Effector memory CD4-positive, alpha-beta T cell (primary cell): ENCODE measurements at regions not wholly inside any gene's neighbourhood (a gene's known extent, or its start where the extent isn't known, plus 50 kb on each side); places are given as distances from the start of the nearest gene placed in this dataset.
"Not testable (repeated sequence)": the region's sequence is repeated elsewhere in the genome, so short reads cannot be mapped to it uniquely, and the experiment has no call there.

ENCODE experiments used
- DNase-seq, 3 donors: peaks; one replicate each; pipeline ENCODE4 v3.0.0-alpha.2; 2020
- H3K27ac ChIP-seq: 2 replicates; pipeline ENCODE4 v1.7.0; 2013; ENCODE audit warnings: mild to moderate bottlenecking, low read length, moderate library complexity; ENCODE audit not compliant: insufficient read depth, poor library complexity, severe bottlenecking
- H3K27me3 ChIP-seq: replicated peaks from 2 replicates; pipeline ENCODE4 v1.7.0; 2013; ENCODE audit warnings: mild to moderate bottlenecking, low read length; ENCODE audit not compliant: insufficient read depth, control insufficient read depth, poor library complexity, severe bottlenecking
- H3K36me3 ChIP-seq: 2 replicates; pipeline ENCODE4 v1.7.0; 2013; ENCODE audit warnings: mild to moderate bottlenecking, low read length, moderate library complexity; ENCODE audit not compliant: control insufficient read depth, insufficient read depth
- H3K4me1 ChIP-seq: 2 replicates; pipeline ENCODE4 v1.7.0; 2013; ENCODE audit warnings: low read length, mild to moderate bottlenecking; ENCODE audit not compliant: control insufficient read depth, insufficient read depth, poor library complexity, severe bottlenecking
- H3K4me3 ChIP-seq: 2 replicates; pipeline ENCODE4 v1.7.0; 2013; ENCODE audit warnings: low read length, low read depth, mild to moderate bottlenecking; ENCODE audit not compliant: insufficient read depth, poor library complexity, severe bottlenecking
- H3K9me3 ChIP-seq: 2 replicates; pipeline ENCODE4 v1.7.0; 2013; ENCODE audit warnings: mild to moderate bottlenecking, low read length, moderate library complexity; ENCODE audit not compliant: control insufficient read depth

- no peak for DNase-seq
- H3K4me1 ChIP-seq: peaks cover 1% of the 10 kb centered on the region
- no peak overlapping the region for H3K4me3 ChIP-seq
- H3K27ac ChIP-seq: no peak overlapping the region
- no peaks in the 10 kb centered on the region for H3K9me3 ChIP-seq
- H3K36me3 ChIP-seq: no peaks in the 10 kb centered on the region
- H3K27me3 ChIP-seq: no peaks in the 10 kb centered on the region
Observed at GRCh38 chr17:56710986-56711385, 117.5 kb downstream of the NOG start.

GRCh38 chr17:56715613-56716357 is 117.9 kb downstream of the C17orf67 start:
- peak; percentile 11 to 48 (median 12) for DNase-seq
- peaks cover 2% of the 10 kb centered on the region for H3K4me1 ChIP-seq
- no peaks in the 10 kb centered on the region for H3K36me3 ChIP-seq
- H3K27ac ChIP-seq: no peak overlapping the region
- H3K4me3 ChIP-seq: no peak overlapping the region
- H3K9me3 ChIP-seq: no peaks in the 10 kb centered on the region
- H3K27me3 ChIP-seq: no peaks in the 10 kb centered on the region

- Histone ChIP-seq H3K36me3 (no peaks in the 10 kb centered on the region), H3K4me3 (no peak overlapping the region), H3K27ac (no peak overlapping the region), H3K9me3 (no peaks in the 10 kb centered on the region), H3K27me3 (no peaks in the 10 kb centered on the region), H3K4me1 (peaks cover 2% of the 10 kb centered on the region)
- no peak for DNase-seq
Observed at GRCh38 chr17:56717471-56717870, 116.2 kb downstream of the C17orf67 start.

GRCh38 chr17:56718515-56718914 is 115.2 kb downstream of the C17orf67 start:
- H3K4me3 ChIP-seq: no peak overlapping the region
- DNase-seq: no peak

GRCh38 chr17:56723421-56723820 is 110.3 kb downstream of the C17orf67 start:
- no peak for DNase-seq
- Histone ChIP-seq H3K27ac (no peak overlapping the region), H3K4me1 (no peaks in the 10 kb centered on the region), H3K9me3 (no peaks in the 10 kb centered on the region), H3K27me3 (no peaks in the 10 kb centered on the region), H3K4me3 (no peak overlapping the region), H3K36me3 (no peaks in the 10 kb centered on the region)

More at GRCh38 chr17:56718515-56718914, 115.2 kb downstream of the C17orf67 start:
- Histone ChIP-seq H3K4me1 (peaks cover 2% of the 10 kb centered on the region), H3K9me3 (no peaks in the 10 kb centered on the region), H3K27me3 (no peaks in the 10 kb centered on the region), H3K27ac (no peak overlapping the region), H3K36me3 (no peaks in the 10 kb centered on the region)

GRCh38 chr17:56724664-56725063 is 109.1 kb downstream of the C17orf67 start:
- Histone ChIP-seq H3K27ac (no peak overlapping the region), H3K27me3 (no peaks in the 10 kb centered on the region), H3K36me3 (no peaks in the 10 kb centered on the region), H3K4me3 (no peak overlapping the region), H3K9me3 (no peaks in the 10 kb centered on the region), H3K4me1 (no peaks in the 10 kb centered on the region)
- no peak for DNase-seq

- H3K4me3 ChIP-seq: no peak overlapping the region
- no peak for DNase-seq
- H3K36me3 ChIP-seq: no peaks in the 10 kb centered on the region
- no peaks in the 10 kb centered on the region for H3K4me1 ChIP-seq
- H3K27me3 ChIP-seq: no peaks in the 10 kb centered on the region
- H3K27ac ChIP-seq: no peak overlapping the region
- H3K9me3 ChIP-seq: no peaks in the 10 kb centered on the region
Observed at GRCh38 chr17:56725144-56725543, 108.6 kb downstream of the C17orf67 start.

- no peaks in the 10 kb centered on the region for H3K36me3 ChIP-seq
- no peaks in the 10 kb centered on the region for H3K9me3 ChIP-seq
Observed at GRCh38 chr17:56727876-56728617, 105.7 kb downstream of the C17orf67 start.

GRCh38 chr17:56731096-56731495 is 102.6 kb downstream of the C17orf67 start:
- not testable (repeated sequence) for DNase-seq, H3K27ac ChIP-seq, H3K36me3 ChIP-seq, H3K4me3 ChIP-seq, H3K4me1 ChIP-seq, H3K9me3 ChIP-seq, H3K27me3 ChIP-seq

More at GRCh38 chr17:56727876-56728617, 105.7 kb downstream of the C17orf67 start:
- Histone ChIP-seq H3K4me3 (no peak overlapping the region), H3K4me1 (no peaks in the 10 kb centered on the region), H3K27ac (no peak overlapping the region), H3K27me3 (no peaks in the 10 kb centered on the region)
- no peak for DNase-seq

GRCh38 chr17:56733833-56734232 is 99.9 kb downstream of the C17orf67 start:
- Histone ChIP-seq H3K27ac (no peak overlapping the region), H3K9me3 (no peaks in the 10 kb centered on the region), H3K27me3 (no peaks in the 10 kb centered on the region), H3K36me3 (no peaks in the 10 kb centered on the region), H3K4me3 (no peak overlapping the region), H3K4me1 (no peaks in the 10 kb centered on the region)
- DNase-seq: no peak
